K562 (cell line): ENCODE measurements at regions not wholly inside any gene's neighbourhood (a gene's known extent, or its start where the extent isn't known, plus 50 kb on each side); places are given as distances from the start of the nearest gene placed in this dataset.

Source experiments
- ATAC-seq: fragments of 200-7000 bp; cut with Tn5 transposase; 3 replicates; pipeline ENCODE4 v1.9.1; 2020; ENCODE audit warnings: moderate library complexity
- BruUV-seq: library from RNA; stranded (reverse); fragments of 400-500 nt; replicated peaks from 2 replicates; lab custom pipeline; 2021; lab: Mats Ljungman, UMichigan
- CTCF ChIA-PET: fragments of 300-600 bp; formaldehyde crosslinking; extraction: SDS; loops from one replicate; lab custom pipeline; 2021; ENCODE audit warnings: low intra/inter-chr PET ratio; lab: Yijun Ruan, JAX
- POLR2A ChIA-PET: fragments of 300-600, 350-650 bp; sonication (Branson Sonifier 250); formaldehyde crosslinking; extraction: SDS; loops from one replicate; lab custom pipeline; 2021; ENCODE audit warnings: antibody characterized with exemption, inconsistent platforms; lab: Yijun Ruan, JAX
- DNase-seq, 4 experiments: peaks; one replicate each; pipeline versions ENCODE4 v3.0.0 to v3.0.0-alpha.2; 2011 to 2018; ENCODE audit warnings: low spot score in 3 of 4, mixed read lengths in 3 of 4; ENCODE audit errors: extremely low read depth in 1 of 4
- FAIRE-seq: peaks from 2 replicates; lab custom pipeline; 2011; peaks lifted over from hg19 to GRCh38; lab: Jason Lieb, UNC
- H2AFZ ChIP-seq: 2 replicates; pipeline ENCODE4 v1.6.0; 2011; ENCODE audit warnings: low read depth, low read length, control low read depth, inconsistent platforms
- H3K27ac ChIP-seq: fragments of 200-600 bp; 3 replicates; pipeline ENCODE4 v1.8.0; 2011; ENCODE audit warnings: low read depth, mild to moderate bottlenecking, control low read depth, inconsistent platforms, low read length, moderate library complexity, mixed read lengths; ENCODE audit errors: extremely low read depth
- H3K27me3 ChIP-seq, 2 experiments: fragments of 300-600 bp in 1 of 2; 2 replicates in 1 of 2; 3 replicates in 1 of 2; pipeline versions ENCODE4 v1.6.0 to v1.8.0; 2011; ENCODE audit warnings: inconsistent platforms in 2 of 2, low read length in 2 of 2, mild to moderate bottlenecking in 1 of 2, mixed read lengths in 1 of 2, moderate library complexity in 1 of 2; ENCODE audit not compliant: control insufficient read depth in 2 of 2, insufficient read depth in 2 of 2
- H3K36me3 ChIP-seq: fragments of 300-600 bp; 3 replicates; pipeline ENCODE4 v1.8.0; 2011; ENCODE audit warnings: mild to moderate bottlenecking, low read length, inconsistent platforms; ENCODE audit not compliant: control insufficient read depth, insufficient read depth
- H3K4me1 ChIP-seq, 2 experiments: fragments of 200-600 bp in 1 of 2; replicated peaks in 1 of 2; 2 replicates in 1 of 2; 3 replicates in 1 of 2; pipeline versions ENCODE4 v1.5.1 to v1.8.0; 2011; ENCODE audit warnings: inconsistent platforms in 2 of 2, low read length in 2 of 2, mild to moderate bottlenecking in 1 of 2, mixed read lengths in 1 of 2, moderate library complexity in 1 of 2; ENCODE audit not compliant: control insufficient read depth in 2 of 2, insufficient read depth in 2 of 2
- H3K4me2 ChIP-seq: 2 replicates; pipeline ENCODE4 v1.6.1; 2011; ENCODE audit warnings: low read length, control low read depth, inconsistent platforms, mixed read lengths; ENCODE audit not compliant: insufficient read depth
- H3K4me3 ChIP-seq: fragments of 200-600 bp; sonication (generic), shearing (Covaris generic); 2 replicates; pipeline ENCODE4 v1.5.1; 2016; ENCODE audit warnings: control low read depth, inconsistent platforms
- H3K79me2 ChIP-seq: fragments of 200-600 bp; 3 replicates; pipeline ENCODE4 v1.8.0; 2011; ENCODE audit warnings: low read length, inconsistent platforms; ENCODE audit not compliant: control insufficient read depth, insufficient read depth
- H3K9ac ChIP-seq, 2 experiments: 2 replicates each; pipeline versions ENCODE4 v1.6.0 to v1.6.1; 2011; ENCODE audit warnings: low read depth in 2 of 2, low read length in 2 of 2, control low read depth in 1 of 2, inconsistent platforms in 1 of 2, mild to moderate bottlenecking in 1 of 2, mixed read lengths in 1 of 2; ENCODE audit not compliant: insufficient read depth in 1 of 2
- H3K9me1 ChIP-seq: one replicate; pipeline ENCODE4 v1.6.0; 2011; ENCODE audit warnings: inconsistent platforms, mild to moderate bottlenecking, low read length, moderate library complexity; ENCODE audit not compliant: control insufficient read depth, insufficient read depth
- H3K9me3 ChIP-seq: replicated peaks from 2 replicates; pipeline ENCODE4 v1.5.1; 2011; ENCODE audit warnings: low read depth, low read length, inconsistent platforms; ENCODE audit not compliant: control insufficient read depth, insufficient read depth
- H4K20me1 ChIP-seq: replicated peaks from 2 replicates; pipeline ENCODE4 v1.6.1; 2011; ENCODE audit warnings: low read length, inconsistent platforms, mixed read lengths; ENCODE audit not compliant: control insufficient read depth, insufficient read depth
- ADNP ChIP-seq: fragments of 200-800 bp; sonication (Bioruptor generic); IDR thresholded peaks from 2 replicates; pipeline ENCODE4 v1.6.1; 2016; ENCODE audit warnings: missing genetic modification characterization, missing compliant biosample characterization
- ATF1 ChIP-seq, 2 experiments: fragments of 450-650 bp in 1 of 2; IDR thresholded peaks; 2 replicates each; pipeline ENCODE4 v1.6.1; 2016; ENCODE audit warnings: missing compliant biosample characterization in 1 of 2, missing genetic modification characterization in 1 of 2
- E2F6 ChIP-seq, 2 experiments: IDR thresholded peaks; 2 replicates each; pipeline ENCODE4 v1.6.1; 2011; ENCODE audit warnings: borderline replicate concordance in 1 of 2, control low read depth in 1 of 2, low read depth in 1 of 2, low read length in 1 of 2, mild to moderate bottlenecking in 1 of 2, mixed read lengths in 1 of 2, moderate library complexity in 1 of 2; ENCODE audit not compliant: insufficient read depth in 1 of 2, insufficient read length in 1 of 2, poor library complexity in 1 of 2, severe bottlenecking in 1 of 2; ENCODE audit errors: extremely low read depth in 1 of 2
- ILF3 ChIP-seq: fragments of 450-650 bp; IDR thresholded peaks from 2 replicates; pipeline ENCODE4 v1.6.1; 2018; ENCODE audit warnings: antibody characterized with exemption, mild to moderate bottlenecking, moderate library complexity, borderline replicate concordance
- KLF10 ChIP-seq: fragments of 250-450 bp; sonication (Bioruptor Pico); IDR thresholded peaks from 2 replicates; pipeline ENCODE4 v1.6.1; 2021; ENCODE audit warnings: matching md5 sums
- KLF6 ChIP-seq: fragments of 250-450 bp; sonication (Bioruptor Pico); IDR thresholded peaks from 2 replicates; pipeline ENCODE4 v1.4.0; 2020; ENCODE audit warnings: mild to moderate bottlenecking, moderate library complexity, borderline replicate concordance
- SMC3 ChIP-seq: conservative IDR thresholded peaks from 2 replicates; pipeline ENCODE4 v1.6.1; 2011; ENCODE audit warnings: low read depth, low read length, improper control_type of control experiment; ENCODE audit not compliant: insufficient read depth
- TAF15 ChIP-seq: fragments of 200-400 bp; formaldehyde crosslinking; IDR thresholded peaks from 2 replicates; pipeline ENCODE4 v1.6.1; 2017; ENCODE audit warnings: mild to moderate bottlenecking, low read depth, low read length, moderate library complexity
- ZMIZ1 ChIP-seq, 2 experiments: fragments of 150-350 bp in 1 of 2; IDR thresholded peaks; 2 replicates each; pipeline ENCODE4 v1.6.1; 2012 to 2016; ENCODE audit warnings: low read depth in 2 of 2, low read length in 2 of 2, mild to moderate bottlenecking in 1 of 2, moderate library complexity in 1 of 2
- ZNF24 ChIP-seq: fragments of 450-650 bp; IDR thresholded peaks from 2 replicates; pipeline ENCODE4 v1.6.1; 2016
- ZNF384 ChIP-seq: IDR thresholded peaks from 2 replicates; pipeline ENCODE4 v1.6.1; 2012; ENCODE audit warnings: low read depth, low read length, improper control_type of control experiment
- WGBS: fragments of 100-300 bp; shearing (Covaris generic); methylation state at CpG from one replicate; pipeline ENCODE4 v1.1.6; 2016; ENCODE audit warnings: low coverage, mixed read lengths; ENCODE audit not compliant: insufficient coverage; ENCODE audit errors: missing lambda C conversion rate; 5-methylcytosine and 5-hydroxymethylcytosine counted together
- in situ Hi-C: fragments of 300-500 bp; cut with MboI; formaldehyde crosslinking; loops from 4 replicates; pipeline ENCODE4 v1.15.0; 2018; ENCODE audit warnings: inconsistent platforms, mixed read lengths
- intact Hi-C: fragments of 100-400 bp; cut with micrococcal nuclease; formaldehyde crosslinking; loops from 2 replicates; pipeline ENCODE4 v1.14.2; 2022

- TF ChIP-seq ZMIZ1 (IDR thresholded peaks at IDR 0.05; ENCODE audit: low read depth in 2 of 2, low read length in 2 of 2) (no peak), ZNF384 (no peak)
These were observed 448.0 kb downstream of the TENT5A start (continued) for GRCh38 chr6:81304466-81304865.

- H3K9me3 ChIP-seq, result 0 out of 2 replicates have a peak, but pooled peaks cover 2% of the 10 kb centered on the region
- no peak overlapping the region for H3K27ac ChIP-seq
- intact Hi-C loops (no loop called here), in situ Hi-C loops (no loop called here)
- no peaks in the 10 kb centered on the region for H3K36me3 ChIP-seq
- H3K4me3 ChIP-seq, result no peak overlapping the region
- no peaks in the 10 kb centered on the region for H4K20me1 ChIP-seq
- FAIRE-seq (no peak), DNase-seq (no peak), ATAC-seq (no peak)
- no peaks in the 10 kb centered on the region for H3K27me3 ChIP-seq
- no peak overlapping the region for H3K9ac ChIP-seq
- 5% methylated on average over 1 of the region's 1 CpG for WGBS
- H3K4me1 ChIP-seq, result no peaks in the 10 kb centered on the region
- H3K79me2 ChIP-seq, result no peaks in the 10 kb centered on the region
- H3K4me2 ChIP-seq, result no peak overlapping the region
- ChIA-PET CTCF (no interaction called here), POLR2A (no interaction called here)
- BruUV-seq, result no TSS peak
- no peak overlapping the region for H2AFZ ChIP-seq
- no peak for TF ChIP-seq ADNP (tag)
- TF ChIP-seq ZNF24, result no peak
- TF ChIP-seq ILF3, result no peak
- TF ChIP-seq KLF6, result no peak
- no peak for TF ChIP-seq SMC3
- no peak for TF ChIP-seq E2F6 (IDR thresholded peaks at IDR 0.05; ENCODE audit: borderline replicate concordance in 1 of 2, extremely low read depth in 1 of 2, insufficient read depth in 1 of 2, insufficient read length in 1 of 2, low read depth in 1 of 2, low read length in 1 of 2, poor library complexity in 1 of 2, severe bottlenecking in 1 of 2)
- TF ChIP-seq KLF10, result no peak
- no peak for TF ChIP-seq ATF1 (CRISPR knock-in tag; IDR thresholded peaks at IDR 0.05)
- no peak for TF ChIP-seq ATF1 (tag; IDR thresholded peaks at IDR 0.05)
- TF ChIP-seq TAF15, result no peak
- no peaks in the 10 kb centered on the region for H3K9me1 ChIP-seq
These were observed 451.5 kb downstream of the TENT5A start for GRCh38 chr6:81300961-81301360.
